ENCODE measurements at regions not wholly inside any gene's neighbourhood (a gene's known extent, or its start where the extent isn't known, plus 50 kb on each side); places are given as distances from the start of the nearest gene placed in this dataset.

DNA sequence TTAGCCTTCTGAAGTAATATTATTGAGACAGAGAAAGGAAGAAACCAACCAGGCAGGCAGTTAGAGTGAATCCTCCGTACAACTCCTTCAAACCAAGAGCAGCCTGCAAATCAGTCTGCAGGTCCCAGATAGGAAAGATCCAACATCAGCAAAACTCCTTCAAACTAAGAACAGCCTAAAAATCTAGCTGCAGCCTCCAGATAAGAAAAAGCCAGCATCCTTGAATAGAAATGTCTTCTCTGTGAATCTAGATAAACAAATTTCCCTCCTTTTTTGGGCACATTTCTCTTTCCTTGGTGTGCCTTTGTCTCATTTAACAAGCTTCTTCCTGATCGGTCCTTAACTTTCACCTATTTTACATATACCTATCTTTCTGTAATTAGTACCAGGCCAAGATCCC is 1004.6 kb upstream of the TMEFF2 start:
- TF ChIP-seq, protein P1, sequence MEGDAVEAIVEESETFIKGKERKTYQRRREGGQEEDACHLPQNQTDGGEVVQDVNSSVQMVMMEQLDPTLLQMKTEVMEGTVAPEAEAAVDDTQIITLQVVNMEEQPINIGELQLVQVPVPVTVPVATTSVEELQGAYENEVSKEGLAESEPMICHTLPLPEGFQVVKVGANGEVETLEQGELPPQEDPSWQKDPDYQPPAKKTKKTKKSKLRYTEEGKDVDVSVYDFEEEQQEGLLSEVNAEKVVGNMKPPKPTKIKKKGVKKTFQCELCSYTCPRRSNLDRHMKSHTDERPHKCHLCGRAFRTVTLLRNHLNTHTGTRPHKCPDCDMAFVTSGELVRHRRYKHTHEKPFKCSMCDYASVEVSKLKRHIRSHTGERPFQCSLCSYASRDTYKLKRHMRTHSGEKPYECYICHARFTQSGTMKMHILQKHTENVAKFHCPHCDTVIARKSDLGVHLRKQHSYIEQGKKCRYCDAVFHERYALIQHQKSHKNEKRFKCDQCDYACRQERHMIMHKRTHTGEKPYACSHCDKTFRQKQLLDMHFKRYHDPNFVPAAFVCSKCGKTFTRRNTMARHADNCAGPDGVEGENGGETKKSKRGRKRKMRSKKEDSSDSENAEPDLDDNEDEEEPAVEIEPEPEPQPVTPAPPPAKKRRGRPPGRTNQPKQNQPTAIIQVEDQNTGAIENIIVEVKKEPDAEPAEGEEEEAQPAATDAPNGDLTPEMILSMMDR (conservative IDR thresholded peaks at IDR 0.05; ENCODE audit: low read depth, low read length): no peak
- TF ChIP-seq EZH2 (IDR thresholded peaks at IDR 0.05; ENCODE audit: low read length, unreplicated experiment) (no peak), EZH2phosphoT487 (IDR thresholded peaks at IDR 0.05; ENCODE audit: borderline replicate concordance, low read length) (no peak)
